Naive B cell (primary cell): ENCODE measurements at regions not wholly inside any gene's neighbourhood (a gene's known extent, or its start where the extent isn't known, plus 50 kb on each side); places are given as distances from the start of the nearest gene placed in this dataset.
"Not testable (repeated sequence)": the region's sequence is repeated elsewhere in the genome, so short reads cannot be mapped to it uniquely, and the experiment has no call there.

ENCODE experiments used
- ATAC-seq, 2 donors: fragments of 150-1000 bp; cut with Tn5 transposase; 2 replicates each; pipeline ENCODE4 v1.10.0; 2021; ENCODE audit warnings: low read depth in 2 of 2, mild to moderate bottlenecking in 2 of 2, moderate library complexity in 2 of 2
- DNase-seq: peaks from one replicate; pipeline ENCODE4 v3.0.0; 2022
- H3K27ac Mint-ChIP-seq, 6 donors: one replicate each; pipeline ENCODE4 v1.8.0; 2020 to 2022; ENCODE audit warnings: mild to moderate bottlenecking in 6 of 6, mixed read lengths in 6 of 6, moderate library complexity in 5 of 6, inconsistent platforms in 2 of 6
- H3K27me3 Mint-ChIP-seq, 3 donors: one replicate each; pipeline ENCODE4 v1.8.0; 2021 to 2022; ENCODE audit warnings: mixed read lengths in 3 of 3, mild to moderate bottlenecking in 1 of 3
- H3K36me3 Mint-ChIP-seq, 2 donors: one replicate each; pipeline ENCODE4 v1.8.0; 2020 to 2022; ENCODE audit warnings: mixed read lengths in 2 of 2, inconsistent platforms in 1 of 2, mild to moderate bottlenecking in 1 of 2
- H3K4me1 Mint-ChIP-seq, 3 donors: one replicate each; pipeline ENCODE4 v1.8.0; 2020 to 2022; ENCODE audit warnings: mixed read lengths in 3 of 3, inconsistent platforms in 1 of 3, mild to moderate bottlenecking in 1 of 3, moderate library complexity in 1 of 3
- H3K4me3 Mint-ChIP-seq, 8 donors: one replicate each; pipeline ENCODE4 v1.8.0; 2020 to 2022; ENCODE audit warnings: mild to moderate bottlenecking in 8 of 8, mixed read lengths in 8 of 8, moderate library complexity in 8 of 8, inconsistent platforms in 2 of 8
- H3K9me3 Mint-ChIP-seq, 7 donors: one replicate each; pipeline ENCODE4 v1.8.0; 2020 to 2022; ENCODE audit warnings: mixed read lengths in 7 of 7, mild to moderate bottlenecking in 5 of 7, inconsistent platforms in 2 of 7, moderate library complexity in 1 of 7

DNA sequence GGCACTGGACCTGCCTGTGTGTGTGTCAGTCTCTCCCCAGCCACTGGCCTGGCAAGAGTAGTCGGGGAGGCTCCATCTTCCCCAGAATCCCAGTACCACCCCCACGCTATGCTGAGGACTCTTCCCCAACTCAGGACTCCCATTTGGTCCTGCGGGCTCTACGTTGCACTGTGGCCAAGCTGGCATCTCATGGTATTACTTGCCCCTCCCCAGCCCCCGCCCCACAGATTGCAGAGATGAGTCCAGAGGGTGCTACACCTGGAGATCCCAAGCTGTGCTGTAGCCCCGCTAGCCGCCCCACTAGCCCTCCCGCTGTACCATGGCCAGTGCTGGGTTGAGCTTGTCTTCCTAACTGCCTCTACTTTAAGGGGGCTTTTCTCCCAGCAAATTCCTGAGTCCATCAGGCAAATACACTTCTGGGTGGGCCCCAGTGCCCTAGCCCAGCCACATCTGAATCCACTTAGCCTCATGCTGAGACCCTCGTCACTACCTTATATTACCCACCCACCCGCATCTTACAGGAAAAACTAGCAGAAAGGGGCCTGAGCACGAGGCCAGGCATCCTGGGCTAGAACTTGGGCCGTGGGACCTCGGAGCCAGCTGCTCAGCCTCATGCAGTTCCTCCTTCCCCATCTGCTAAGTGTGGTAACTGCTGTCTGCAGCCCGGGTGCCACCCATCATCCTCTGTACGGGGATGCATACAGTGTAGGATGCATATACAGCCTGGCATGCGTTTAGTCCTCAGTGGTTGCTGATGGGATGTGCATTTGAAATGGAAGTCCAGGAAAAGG is 65.8 kb upstream of the CACUL1 start:
- Mint-ChIP-seq H3K4me3 (no peak overlapping the region), H3K4me1 (no peaks in the 10 kb centered on the region), H3K27me3 (peaks cover 0 to 17% (median 4%) of the 10 kb centered on the region in 3 donors), H3K9me3 (peaks cover 0 to 3% (median 0%) of the 10 kb centered on the region in 7 donors), H3K27ac (peak overlapping the region in 1 of 6 donors; percentile 39), H3K36me3 (no peaks in the 10 kb centered on the region)
- ATAC-seq: no peak
- DNase-seq: no peak

DNA sequence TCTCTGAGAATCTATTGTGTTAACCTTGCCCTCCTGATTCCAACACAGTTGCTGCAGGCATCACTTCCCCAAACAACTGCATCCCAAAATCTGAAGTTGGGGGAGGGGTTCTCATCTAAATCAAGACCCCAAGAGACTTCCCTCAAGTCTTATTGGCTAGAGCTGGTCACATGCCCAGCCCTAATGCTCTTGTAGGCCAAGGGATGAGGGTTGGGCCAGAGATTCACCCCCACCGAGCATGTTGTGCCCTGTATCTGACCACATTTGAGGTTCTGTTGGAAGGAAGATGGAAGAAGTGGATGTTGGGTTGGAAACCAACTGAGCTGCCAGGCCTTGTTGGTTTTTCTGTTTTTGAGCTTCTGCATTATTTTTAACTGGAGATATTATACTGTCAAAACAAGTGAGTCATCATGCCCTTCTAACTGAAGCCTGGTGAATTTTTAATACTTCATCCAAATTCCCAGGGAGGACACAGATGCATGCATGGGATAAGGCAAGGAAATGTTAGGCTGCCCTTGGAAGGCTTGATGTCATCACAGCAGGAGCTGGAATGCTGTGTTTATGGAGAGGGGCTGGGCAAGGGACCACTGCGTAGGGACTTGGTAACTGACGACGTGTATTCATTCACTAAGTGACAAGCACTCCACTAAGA is 68.6 kb upstream of the CACUL1 start:
- Mint-ChIP-seq H3K27me3 (peaks cover 4 to 8% (median 5%) of the 10 kb centered on the region in 3 donors), H3K27ac (peak overlapping the region in 2 of 6 donors; percentile 34 to 45), H3K4me3 (no peak overlapping the region), H3K4me1 (no peaks in the 10 kb centered on the region), H3K9me3 (peaks cover 0 to 3% (median 0%) of the 10 kb centered on the region in 7 donors), H3K36me3 (no peaks in the 10 kb centered on the region)
- no peak for ATAC-seq
- no peak for DNase-seq

DNA sequence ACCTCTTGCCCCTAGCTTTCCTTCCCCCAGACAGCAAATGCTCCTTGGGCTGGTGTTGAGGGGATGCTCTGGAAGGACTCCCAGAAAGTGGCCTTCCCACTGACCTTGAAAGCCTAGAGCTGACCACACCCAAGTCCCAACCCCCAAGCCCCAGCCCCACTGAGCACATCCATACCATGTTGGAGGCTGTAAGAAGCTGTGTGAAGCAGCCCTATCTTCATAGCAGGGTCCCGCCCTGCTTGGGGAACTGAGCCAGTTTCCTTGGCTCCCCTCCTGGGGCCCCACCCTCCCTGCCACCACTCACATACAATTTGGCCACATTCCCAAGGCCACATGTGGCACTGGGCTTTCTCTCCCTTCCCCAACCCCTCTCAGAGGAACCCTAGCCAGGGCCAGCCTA is 72.3 kb upstream of the CACUL1 start:
- Mint-ChIP-seq H3K9me3 (peaks cover 0 to 3% (median 0%) of the 10 kb centered on the region in 7 donors), H3K4me1 (peaks cover 0 to 4% (median 0%) of the 10 kb centered on the region in 3 donors), H3K4me3 (no peak overlapping the region), H3K27me3 (peaks cover 9 to 21% (median 18%) of the 10 kb centered on the region in 3 donors), H3K27ac (no peak overlapping the region), H3K36me3 (no peaks in the 10 kb centered on the region)
- no peak for ATAC-seq
- no peak for DNase-seq

DNA sequence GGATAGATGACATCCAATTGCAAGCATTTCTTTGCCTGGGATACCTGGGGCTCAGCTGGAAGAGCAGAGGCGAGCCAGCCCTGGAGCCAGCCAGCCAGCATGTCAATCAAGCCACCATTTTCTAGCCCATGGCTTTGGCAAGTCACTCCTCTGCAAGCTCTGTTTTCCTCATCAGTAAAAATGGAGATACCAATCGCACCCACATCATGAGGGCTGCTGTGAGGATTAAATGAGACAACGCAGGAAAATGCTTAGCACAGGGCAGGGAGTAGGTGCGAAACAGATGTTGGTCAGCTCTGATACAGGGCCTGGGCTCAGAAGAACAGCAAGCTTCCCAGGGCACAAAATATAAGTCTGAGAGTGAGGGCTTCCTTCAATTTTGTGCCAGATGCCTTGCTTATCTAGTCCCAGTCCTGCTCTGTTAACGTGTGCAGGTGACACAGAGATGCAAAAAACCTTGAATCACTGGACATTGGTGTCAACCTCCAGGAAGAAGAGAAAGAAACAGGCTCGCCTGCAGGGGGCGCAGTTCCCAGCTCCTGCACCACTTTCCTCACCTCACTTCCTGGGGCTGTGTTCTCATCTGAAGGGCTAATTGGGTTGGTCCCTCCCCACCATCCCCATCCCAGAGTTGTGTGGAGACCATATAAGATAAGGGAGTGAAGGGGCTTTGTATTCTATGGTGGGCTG is 72.8 kb upstream of the CACUL1 start:
- H3K4me1 Mint-ChIP-seq: peaks cover 0 to 6% (median 0%) of the 10 kb centered on the region in 3 donors
- no peaks in the 10 kb centered on the region for H3K36me3 Mint-ChIP-seq
- ATAC-seq: no peak
- H3K27ac Mint-ChIP-seq: no peak overlapping the region
- no peak overlapping the region for H3K4me3 Mint-ChIP-seq
- H3K9me3 Mint-ChIP-seq: peaks cover 0 to 3% (median 0%) of the 10 kb centered on the region in 7 donors
- DNase-seq: no peak
- H3K27me3 Mint-ChIP-seq: peaks cover 9 to 21% (median 19%) of the 10 kb centered on the region in 3 donors

DNA sequence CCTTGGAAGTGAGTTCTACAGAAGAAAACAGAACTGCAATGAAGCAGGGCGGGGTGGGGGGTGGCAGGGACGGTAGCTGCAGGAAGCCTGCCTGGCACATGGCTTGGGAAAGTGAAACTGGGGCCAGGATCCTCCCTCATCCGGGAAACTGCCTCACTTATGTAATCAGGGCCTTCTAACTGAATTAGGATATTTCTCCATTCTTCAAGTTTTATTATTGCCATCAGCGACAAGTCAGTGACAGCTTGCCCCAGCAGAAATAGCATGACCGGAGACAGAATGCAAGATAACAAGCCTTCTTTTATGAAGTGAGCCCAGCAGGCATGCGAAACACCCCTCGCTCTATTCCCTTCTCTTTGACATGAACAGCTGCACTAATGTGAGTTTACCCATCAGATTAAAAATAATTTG is 77.5 kb upstream of the CACUL1 start:
- Mint-ChIP-seq H3K27ac (peak overlapping the region in 1 of 6 donors; percentile 9), H3K9me3 (peaks cover 0 to 3% (median 1%) of the 10 kb centered on the region in 7 donors), H3K36me3 (no peaks in the 10 kb centered on the region), H3K4me3 (no peak overlapping the region), H3K27me3 (peaks cover 17 to 29% (median 26%) of the 10 kb centered on the region in 3 donors), H3K4me1 (peaks cover 0 to 6% (median 0%) of the 10 kb centered on the region in 3 donors)
- DNase-seq: no peak
- no peak for ATAC-seq

DNA sequence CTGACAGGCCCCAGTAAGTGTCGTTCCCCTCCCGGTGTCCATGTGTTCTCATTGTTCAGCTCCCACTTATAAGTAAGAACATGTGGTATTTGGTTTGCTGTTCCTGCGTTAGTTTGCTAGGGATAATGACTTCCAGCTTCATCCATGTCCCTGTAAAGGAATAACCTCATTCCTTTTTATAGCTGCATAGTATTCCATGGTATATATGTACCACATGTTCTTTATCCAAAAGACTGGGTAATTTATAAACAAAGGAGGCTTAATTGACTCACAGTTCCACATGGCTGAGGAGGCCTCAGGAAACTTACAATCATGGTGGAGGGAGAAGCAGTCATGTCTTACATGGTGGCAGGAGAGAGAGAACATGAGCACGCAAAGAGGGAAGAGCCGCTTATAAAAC is 79.6 kb upstream of the CACUL1 start:
- H3K27ac Mint-ChIP-seq, DNase-seq, H3K4me3 Mint-ChIP-seq, H3K4me1 Mint-ChIP-seq, H3K36me3 Mint-ChIP-seq, ATAC-seq, H3K9me3 Mint-ChIP-seq: not testable (repeated sequence)
- H3K27me3 Mint-ChIP-seq: peaks cover 17 to 26% (median 21%) of the 10 kb centered on the region in 3 donors

DNA sequence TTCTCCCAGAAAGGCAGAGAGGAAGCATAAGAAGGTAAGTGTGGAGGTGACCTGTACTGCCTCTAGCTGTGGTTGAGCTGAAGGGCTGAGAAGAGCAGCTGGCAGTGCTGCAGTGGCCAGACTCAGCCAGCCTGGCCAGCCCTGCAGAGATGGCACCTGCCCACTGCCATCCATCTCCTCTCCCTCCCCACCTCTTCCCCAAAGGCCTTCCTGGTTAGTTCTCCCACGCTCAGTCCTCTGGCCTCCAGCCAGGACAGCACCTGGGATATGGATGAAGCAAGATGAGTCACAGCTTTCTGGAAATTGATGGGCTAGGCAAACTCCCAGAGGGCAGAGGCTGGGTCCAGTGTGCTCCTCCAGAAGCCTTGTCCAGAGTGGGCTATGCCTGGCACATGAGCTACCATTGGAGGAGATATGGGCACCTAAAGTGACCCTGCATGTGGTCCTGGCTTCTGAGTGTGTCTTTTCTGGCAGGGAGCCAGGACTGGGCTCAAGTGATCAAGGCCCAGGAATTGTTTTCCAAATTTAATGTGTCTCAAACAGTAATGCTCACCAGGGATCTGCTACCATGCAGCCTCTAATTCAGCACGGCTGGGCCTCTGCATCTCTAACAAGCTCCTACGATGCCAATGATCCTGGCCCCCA is 81.0 kb upstream of the CACUL1 start:
- no peak overlapping the region for H3K27ac Mint-ChIP-seq
- no peak for DNase-seq
- H3K4me1 Mint-ChIP-seq: peaks cover 0 to 6% (median 0%) of the 10 kb centered on the region in 3 donors
- no peaks in the 10 kb centered on the region for H3K36me3 Mint-ChIP-seq
- H3K9me3 Mint-ChIP-seq: peaks cover 0 to 3% (median 2%) of the 10 kb centered on the region in 7 donors
- ATAC-seq: no peak
- peaks cover 15 to 21% (median 15%) of the 10 kb centered on the region in 3 donors for H3K27me3 Mint-ChIP-seq
- H3K4me3 Mint-ChIP-seq: no peak overlapping the region

DNA sequence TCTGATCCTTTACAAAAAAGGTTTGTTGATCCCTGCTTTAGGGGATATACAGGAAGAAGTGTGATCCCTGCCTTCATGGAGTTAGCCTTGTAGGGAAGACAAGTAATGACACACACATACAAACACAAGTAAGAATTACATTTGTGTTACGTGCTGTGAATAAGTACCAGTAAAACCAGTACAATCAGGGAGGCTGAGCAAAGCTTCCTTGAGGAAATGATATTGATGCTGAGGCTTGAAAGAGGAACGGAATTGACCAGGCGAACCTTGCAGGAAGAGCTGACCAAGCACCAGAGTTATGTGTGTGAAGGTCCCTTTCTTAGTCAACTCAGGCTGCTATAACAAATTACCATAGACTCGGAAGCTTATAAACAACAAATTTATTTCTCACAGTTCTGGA is 83.6 kb upstream of the CACUL1 start:
- Mint-ChIP-seq H3K9me3 (peaks cover 0 to 3% (median 2%) of the 10 kb centered on the region in 7 donors), H3K4me1 (no peaks in the 10 kb centered on the region), H3K27ac (no peak overlapping the region), H3K36me3 (no peaks in the 10 kb centered on the region), H3K4me3 (no peak overlapping the region), H3K27me3 (peaks cover 8 to 16% (median 10%) of the 10 kb centered on the region in 3 donors)
- no peak for ATAC-seq
- DNase-seq: no peak

DNA sequence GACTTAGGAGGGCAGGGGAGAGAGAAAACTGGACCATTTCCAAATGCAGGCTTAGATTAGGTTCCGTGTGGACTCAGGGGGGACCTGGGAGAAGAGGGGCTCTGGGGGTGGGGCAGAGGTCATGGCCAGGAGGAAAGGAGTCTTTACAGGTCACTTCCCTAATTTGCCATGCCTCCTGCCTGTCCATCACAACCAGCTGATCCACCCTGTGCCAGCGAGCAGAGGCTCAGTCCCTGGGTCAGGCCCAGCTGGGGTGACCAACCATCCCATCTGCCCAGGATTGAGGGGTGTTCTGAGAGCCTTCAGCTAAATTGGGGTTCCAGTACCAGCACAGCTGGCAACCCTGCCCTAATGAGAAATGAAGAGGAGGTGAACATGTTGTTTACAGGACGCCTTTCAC is 84.6 kb upstream of the CACUL1 start:
- peaks cover 0 to 3% (median 2%) of the 10 kb centered on the region in 7 donors for H3K9me3 Mint-ChIP-seq
- H3K4me1 Mint-ChIP-seq: no peaks in the 10 kb centered on the region
- H3K36me3 Mint-ChIP-seq: no peaks in the 10 kb centered on the region
- no peak overlapping the region for H3K27ac Mint-ChIP-seq
- no peak for ATAC-seq
- H3K27me3 Mint-ChIP-seq: peaks cover 6 to 14% (median 8%) of the 10 kb centered on the region in 3 donors
- DNase-seq: no peak
- H3K4me3 Mint-ChIP-seq: no peak overlapping the region

DNA sequence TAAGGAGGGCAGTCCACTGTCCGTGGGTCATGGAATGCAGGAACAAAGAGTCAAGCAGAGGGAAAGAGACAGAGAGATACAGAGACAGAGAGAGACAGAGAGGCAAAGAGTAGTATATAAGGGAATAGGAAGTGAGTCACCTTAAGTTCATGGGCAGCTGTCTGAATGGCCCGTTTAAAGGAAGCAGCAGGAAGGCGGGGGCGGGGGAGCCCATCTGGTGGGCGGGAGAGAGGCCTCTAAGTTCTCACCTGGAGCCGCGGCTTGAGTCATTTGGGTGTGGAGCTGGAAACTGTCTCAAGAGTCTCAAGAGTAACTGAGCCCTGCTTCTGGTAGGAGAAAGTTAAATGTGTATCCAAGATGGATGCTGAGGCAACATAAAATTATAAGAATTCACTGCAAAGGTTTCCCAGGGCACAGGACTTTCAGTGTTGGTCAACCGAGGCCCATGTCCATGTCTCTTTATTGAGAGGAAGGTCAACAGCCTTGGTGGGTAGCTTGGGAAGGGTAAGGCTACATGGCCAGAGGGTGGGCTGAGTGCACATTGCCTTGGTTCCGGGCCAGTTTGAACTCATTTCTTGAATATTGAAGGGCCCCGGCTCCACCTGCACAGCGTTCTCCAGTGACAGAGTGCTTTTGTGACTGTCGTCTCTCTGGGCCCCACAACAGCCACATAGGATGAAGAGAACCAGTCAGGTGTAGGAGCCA is 85.5 kb upstream of the CACUL1 start:
- H3K27me3 Mint-ChIP-seq: peaks cover under 1 to 14% (median 10%) of the 10 kb centered on the region in 3 donors
- H3K4me1 Mint-ChIP-seq: no peaks in the 10 kb centered on the region
- H3K9me3 Mint-ChIP-seq: peaks cover 0 to 3% (median 2%) of the 10 kb centered on the region in 7 donors
- no peak for DNase-seq
- H3K4me3 Mint-ChIP-seq: no peak overlapping the region
- peak overlapping the region in 2 of 6 donors; percentile 13 to 25 for H3K27ac Mint-ChIP-seq
- ATAC-seq: no peak
- H3K36me3 Mint-ChIP-seq: no peaks in the 10 kb centered on the region

DNA sequence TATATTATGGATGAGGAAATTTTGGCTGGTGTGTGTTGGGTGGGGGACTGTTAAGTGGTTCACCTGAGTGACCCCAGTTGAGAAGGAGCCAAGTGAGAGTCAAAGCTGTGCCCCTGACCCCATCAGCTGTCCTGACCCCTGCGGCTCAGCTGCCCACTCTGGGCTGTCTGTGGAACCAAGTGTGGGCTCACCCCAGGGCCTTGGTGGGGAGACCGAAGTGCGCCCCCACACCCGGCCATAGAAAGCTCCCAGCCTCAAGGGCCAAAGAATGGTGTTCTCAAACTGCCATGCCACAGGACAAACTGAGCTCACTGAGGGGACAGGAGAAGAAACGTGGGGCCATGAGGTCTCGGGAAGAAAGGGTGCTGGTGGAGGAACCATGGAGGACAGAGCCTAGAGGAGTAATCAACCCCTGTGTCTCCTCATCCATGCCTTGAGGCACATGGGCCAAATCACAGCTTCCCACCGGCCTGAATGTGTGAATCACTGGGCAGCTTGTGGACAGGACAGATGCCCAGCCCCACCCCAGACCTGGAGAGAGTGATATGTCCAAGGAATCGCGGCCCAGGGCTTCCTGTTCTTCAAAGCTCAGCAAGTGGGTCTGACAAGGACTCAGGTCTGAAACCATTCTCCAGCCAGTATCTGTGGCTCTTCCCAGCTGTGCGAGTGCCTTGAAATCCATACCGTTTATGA is 86.2 kb upstream of the CACUL1 start:
- Mint-ChIP-seq H3K27ac (no peak overlapping the region), H3K36me3 (no peaks in the 10 kb centered on the region), H3K4me1 (no peaks in the 10 kb centered on the region), H3K9me3 (peaks cover 0 to 3% (median 2%) of the 10 kb centered on the region in 7 donors), H3K4me3 (no peak overlapping the region), H3K27me3 (peaks cover 0 to 20% (median 12%) of the 10 kb centered on the region in 3 donors)
- DNase-seq (no peak), ATAC-seq (no peak)

DNA sequence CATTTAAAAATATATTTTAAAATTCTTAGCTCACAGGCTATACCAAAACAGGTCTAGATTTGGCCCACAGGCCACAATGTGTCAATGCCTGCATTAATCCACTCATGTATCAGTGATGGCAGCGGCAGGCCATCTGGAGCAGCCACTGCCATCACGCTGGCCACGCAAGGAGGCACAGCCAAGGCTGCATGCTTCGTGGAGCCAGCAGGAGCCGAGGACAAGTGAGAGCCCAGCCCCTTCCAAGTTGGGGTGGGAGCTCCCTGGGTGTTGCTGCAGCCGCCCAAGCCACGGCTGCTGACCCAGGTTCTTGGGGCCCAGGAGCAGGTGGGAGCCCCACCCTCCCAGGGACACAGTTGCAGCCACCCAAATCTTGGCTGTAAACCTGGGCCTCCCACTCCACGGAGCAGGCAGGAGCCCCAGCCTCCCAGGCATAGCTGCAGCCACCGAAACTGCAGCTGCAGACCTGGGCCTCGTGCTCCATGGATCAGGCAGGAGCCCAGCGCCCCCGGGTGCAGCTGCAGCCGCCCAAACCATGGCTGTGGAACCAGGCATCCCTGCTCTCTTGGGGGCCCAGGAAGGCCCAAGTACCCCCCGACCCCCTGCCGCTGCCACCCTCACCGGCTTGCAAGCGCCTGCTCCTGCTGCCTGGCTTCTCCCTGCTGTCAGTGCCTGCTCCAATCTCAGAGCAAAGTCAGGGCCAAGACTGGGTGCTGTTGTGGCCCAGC is 87.3 kb upstream of the CACUL1 start:
- Mint-ChIP-seq H3K27ac (no peak overlapping the region), H3K27me3 (peaks cover 0 to 32% (median 12%) of the 10 kb centered on the region in 3 donors), H3K36me3 (no peaks in the 10 kb centered on the region), H3K4me3 (no peak overlapping the region), H3K4me1 (no peaks in the 10 kb centered on the region), H3K9me3 (peaks cover 0 to 3% (median 2%) of the 10 kb centered on the region in 7 donors)
- ATAC-seq (no peak), DNase-seq (no peak)
